Caco-2 (cell line): ENCODE measurements at regions not wholly inside any gene's neighbourhood (a gene's known extent, or its start where the extent isn't known, plus 50 kb on each side); places are given as distances from the start of the nearest gene placed in this dataset.

Source experiments
- BruUV-seq: library from RNA; stranded (reverse); fragments of 400-500 nt; replicated peaks from 2 replicates; lab custom pipeline; 2021; lab: Mats Ljungman, UMichigan
- CTCF ChIA-PET: fragments of 300-600 bp; sonication (Branson Sonifier 250); formaldehyde crosslinking; loops from one replicate; lab custom pipeline; 2022; ENCODE audit warnings: antibody characterized with exemption; lab: Charles Lee
- POLR2A ChIA-PET: fragments of 300-600 bp; sonication (Branson Sonifier 250); formaldehyde crosslinking; loops from one replicate; lab custom pipeline; 2022; ENCODE audit warnings: antibody characterized with exemption; lab: Charles Lee
- DNase-seq, 2 experiments: peaks; one replicate each; pipeline versions ENCODE4 v3.0.0 to v3.0.0-alpha.2; 2020 to 2022
- H3K27me3 ChIP-seq: replicated peaks from 2 replicates; pipeline ENCODE4 v1.6.0; 2011; ENCODE audit warnings: low read length; ENCODE audit not compliant: control insufficient read depth, insufficient read depth
- H3K36me3 ChIP-seq: 2 replicates; pipeline ENCODE4 v1.5.1; 2011; ENCODE audit warnings: low read length; ENCODE audit not compliant: control insufficient read depth, insufficient read depth
- H3K4me1 ChIP-seq: fragments of 250-450 bp; sonication (Bioruptor Pico); 2 replicates; pipeline ENCODE4 v1.5.1; 2020; ENCODE audit warnings: mild to moderate bottlenecking
- H3K4me3 ChIP-seq: 2 replicates; pipeline ENCODE4 v1.5.1; 2011; ENCODE audit warnings: low read depth, mild to moderate bottlenecking, control low read depth, low read length
- H3K9me3 ChIP-seq: fragments of 250-450 bp; sonication (Bioruptor Pico); 2 replicates; pipeline ENCODE4 v1.5.1; 2020; ENCODE audit warnings: mild to moderate bottlenecking, moderate library complexity
- H3K27ac Mint-ChIP-seq: one replicate; pipeline ENCODE4 v1.8.0; 2022; ENCODE audit warnings: mixed read lengths; ENCODE audit not compliant: unreplicated experiment
- H3K27me3 Mint-ChIP-seq: one replicate; pipeline ENCODE4 v1.8.0; 2022; ENCODE audit warnings: mixed read lengths; ENCODE audit not compliant: insufficient read depth, unreplicated experiment
- H3K36me3 Mint-ChIP-seq: one replicate; pipeline ENCODE4 v1.8.0; 2022; ENCODE audit warnings: mild to moderate bottlenecking, mixed read lengths; ENCODE audit not compliant: insufficient read depth, unreplicated experiment
- H3K4me1 Mint-ChIP-seq: one replicate; pipeline ENCODE4 v1.8.0; 2022; ENCODE audit warnings: low read depth, mixed read lengths; ENCODE audit not compliant: unreplicated experiment
- H3K4me3 Mint-ChIP-seq: one replicate; pipeline ENCODE4 v1.8.0; 2022; ENCODE audit warnings: mild to moderate bottlenecking, moderate library complexity, mixed read lengths; ENCODE audit not compliant: unreplicated experiment
- H3K9me3 Mint-ChIP-seq: one replicate; pipeline ENCODE4 v1.8.0; 2022; ENCODE audit warnings: mixed read lengths; ENCODE audit not compliant: unreplicated experiment
- intact Hi-C: fragments of 100-400 bp; cut with micrococcal nuclease; formaldehyde crosslinking; loops from one replicate; pipeline ENCODE4 v1.10.0; 2022; ENCODE audit not compliant: unreplicated experiment
- TF ChIP-seq, protein P1 (sequence below), 2 experiments: fragments of 200-600 bp in 1 of 2; IDR thresholded peaks; 1 replicate in 1 of 2; 2 replicates in 1 of 2; pipeline versions ENCODE4 v1.5.1 to v1.8.0; 2011 to 2022; ENCODE audit warnings: antibody characterized with exemption in 1 of 2, control low read depth in 1 of 2, inconsistent platforms in 1 of 2, low read depth in 1 of 2, low read length in 1 of 2, mild to moderate bottlenecking in 1 of 2, moderate library complexity in 1 of 2; ENCODE audit not compliant: insufficient read depth in 1 of 2, severe bottlenecking in 1 of 2, unreplicated experiment in 1 of 2

DNA sequence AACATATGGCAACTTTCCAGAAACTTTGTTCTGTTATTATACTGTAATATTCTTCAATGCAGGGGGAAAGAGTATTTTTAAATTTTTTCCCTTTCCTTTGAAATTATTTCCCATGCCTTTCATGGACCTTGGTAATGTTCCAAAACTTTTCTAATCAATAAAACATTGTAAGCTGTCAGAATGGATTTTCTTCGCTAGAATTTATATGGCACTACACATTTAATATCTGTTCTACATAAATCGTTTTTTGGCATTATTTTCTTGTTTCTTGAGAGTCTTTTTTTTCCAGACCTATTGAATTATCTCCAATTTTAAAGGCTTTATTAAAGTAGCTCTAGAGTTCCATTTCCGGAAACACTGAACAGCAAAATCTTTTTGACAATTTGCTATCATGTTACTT is 249.0 kb downstream of the TMEM167A start:
- no peaks in the 10 kb centered on the region for H3K27me3 Mint-ChIP-seq
- no peaks in the 10 kb centered on the region for H3K27me3 ChIP-seq
- no peak for DNase-seq
- H3K4me1 ChIP-seq: no peaks in the 10 kb centered on the region
- no peaks in the 10 kb centered on the region for H3K36me3 Mint-ChIP-seq
- BruUV-seq: no TSS peak
- TF ChIP-seq, protein P1, sequence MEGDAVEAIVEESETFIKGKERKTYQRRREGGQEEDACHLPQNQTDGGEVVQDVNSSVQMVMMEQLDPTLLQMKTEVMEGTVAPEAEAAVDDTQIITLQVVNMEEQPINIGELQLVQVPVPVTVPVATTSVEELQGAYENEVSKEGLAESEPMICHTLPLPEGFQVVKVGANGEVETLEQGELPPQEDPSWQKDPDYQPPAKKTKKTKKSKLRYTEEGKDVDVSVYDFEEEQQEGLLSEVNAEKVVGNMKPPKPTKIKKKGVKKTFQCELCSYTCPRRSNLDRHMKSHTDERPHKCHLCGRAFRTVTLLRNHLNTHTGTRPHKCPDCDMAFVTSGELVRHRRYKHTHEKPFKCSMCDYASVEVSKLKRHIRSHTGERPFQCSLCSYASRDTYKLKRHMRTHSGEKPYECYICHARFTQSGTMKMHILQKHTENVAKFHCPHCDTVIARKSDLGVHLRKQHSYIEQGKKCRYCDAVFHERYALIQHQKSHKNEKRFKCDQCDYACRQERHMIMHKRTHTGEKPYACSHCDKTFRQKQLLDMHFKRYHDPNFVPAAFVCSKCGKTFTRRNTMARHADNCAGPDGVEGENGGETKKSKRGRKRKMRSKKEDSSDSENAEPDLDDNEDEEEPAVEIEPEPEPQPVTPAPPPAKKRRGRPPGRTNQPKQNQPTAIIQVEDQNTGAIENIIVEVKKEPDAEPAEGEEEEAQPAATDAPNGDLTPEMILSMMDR (IDR thresholded peaks at IDR 0.05; ENCODE audit: insufficient read depth in 1 of 2, low read depth in 1 of 2, low read length in 1 of 2, severe bottlenecking in 1 of 2, unreplicated experiment in 1 of 2): no peak
- intact Hi-C loops: no loop called here
- H3K9me3 ChIP-seq: no peaks in the 10 kb centered on the region
- no peak overlapping the region for H3K4me3 Mint-ChIP-seq
- no peaks in the 10 kb centered on the region for H3K36me3 ChIP-seq
- ChIA-PET CTCF (no interaction called here), POLR2A (no interaction called here)
- H3K4me3 ChIP-seq: no peak overlapping the region
- H3K27ac Mint-ChIP-seq: no peak overlapping the region
- no peaks in the 10 kb centered on the region for H3K9me3 Mint-ChIP-seq
- H3K4me1 Mint-ChIP-seq: no peaks in the 10 kb centered on the region

DNA sequence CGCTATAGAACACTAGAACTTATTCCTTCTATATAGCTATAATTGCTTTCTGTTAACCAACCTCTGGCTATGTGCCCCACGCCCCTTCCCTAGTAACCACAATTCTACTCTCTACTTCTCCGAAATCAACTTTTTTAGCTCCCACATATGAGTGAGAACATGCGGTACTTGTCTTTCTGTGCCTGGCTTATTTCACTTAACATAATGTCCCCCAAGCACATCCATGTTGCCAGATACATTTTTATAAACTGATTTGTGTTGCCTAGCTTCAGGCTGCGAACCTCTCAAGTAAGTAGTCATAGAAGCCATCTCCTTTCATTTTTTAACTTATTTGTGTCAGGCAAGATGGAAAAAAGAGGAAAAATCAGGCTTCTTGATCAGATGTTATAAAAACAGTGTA is 249.5 kb downstream of the TMEM167A start:
- no peaks in the 10 kb centered on the region for H3K36me3 ChIP-seq
- intact Hi-C loops: no loop called here
- Mint-ChIP-seq H3K4me3 (no peak overlapping the region), H3K27ac (no peak overlapping the region), H3K27me3 (no peaks in the 10 kb centered on the region), H3K36me3 (no peaks in the 10 kb centered on the region), H3K4me1 (no peaks in the 10 kb centered on the region), H3K9me3 (no peaks in the 10 kb centered on the region)
- H3K4me3 ChIP-seq: no peak overlapping the region
- ChIA-PET POLR2A (no interaction called here), CTCF (no interaction called here)
- BruUV-seq: no TSS peak
- TF ChIP-seq, protein P1 (IDR thresholded peaks at IDR 0.05; ENCODE audit: insufficient read depth in 1 of 2, low read depth in 1 of 2, low read length in 1 of 2, severe bottlenecking in 1 of 2, unreplicated experiment in 1 of 2): no peak
- no peak for DNase-seq
- no peaks in the 10 kb centered on the region for H3K9me3 ChIP-seq
- H3K4me1 ChIP-seq: no peaks in the 10 kb centered on the region
- no peaks in the 10 kb centered on the region for H3K27me3 ChIP-seq

DNA sequence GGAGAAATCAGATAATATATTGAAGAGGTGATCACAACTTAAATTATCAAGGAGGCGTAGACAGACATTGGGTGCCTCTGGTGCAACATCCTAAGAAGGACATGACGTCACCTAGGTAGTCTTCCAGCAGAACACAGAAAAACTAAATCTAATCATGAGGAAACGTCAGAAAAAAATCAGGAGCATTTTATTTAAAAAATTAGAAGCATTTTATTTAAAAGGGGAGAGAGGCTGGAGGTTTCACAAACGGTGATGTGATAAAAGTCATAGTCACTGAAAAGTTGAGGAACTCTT is 254.6 kb downstream of the TMEM167A start:
- Mint-ChIP-seq H3K27me3 (no peaks in the 10 kb centered on the region), H3K27ac (no peak overlapping the region), H3K4me1 (no peaks in the 10 kb centered on the region), H3K4me3 (no peak overlapping the region), H3K36me3 (no peaks in the 10 kb centered on the region), H3K9me3 (no peaks in the 10 kb centered on the region)
- intact Hi-C loops: no loop called here
- no peak for DNase-seq
- BruUV-seq: no TSS peak
- TF ChIP-seq, protein P1 (IDR thresholded peaks at IDR 0.05; ENCODE audit: insufficient read depth in 1 of 2, low read depth in 1 of 2, low read length in 1 of 2, severe bottlenecking in 1 of 2, unreplicated experiment in 1 of 2): no peak
- no peaks in the 10 kb centered on the region for H3K9me3 ChIP-seq
- H3K4me3 ChIP-seq: no peak overlapping the region
- ChIA-PET CTCF (no interaction called here), POLR2A (no interaction called here)
- no peaks in the 10 kb centered on the region for H3K27me3 ChIP-seq
- H3K4me1 ChIP-seq: no peaks in the 10 kb centered on the region
- H3K36me3 ChIP-seq: no peaks in the 10 kb centered on the region
